Fibroblast of lung (primary cell): ENCODE measurements at regions not wholly inside any gene's neighbourhood (a gene's known extent, or its start where the extent isn't known, plus 50 kb on each side); places are given as distances from the start of the nearest gene placed in this dataset.

Experiments used
- DNase-seq, 2 donors: peaks; one replicate each; pipeline versions ENCODE4 v3.0.0 to v3.0.0-alpha.2; 2010; ENCODE audit warnings: low read depth in 2 of 2
- H2AFZ ChIP-seq: 2 replicates; pipeline ENCODE4 v1.5.1; 2012; ENCODE audit warnings: low read length, control low read depth, inconsistent platforms
- H3K27ac ChIP-seq: 2 replicates; pipeline ENCODE4 v1.5.1; 2011; ENCODE audit warnings: low read length, control low read depth; ENCODE audit not compliant: insufficient read depth
- H3K27me3 ChIP-seq: 2 replicates; pipeline ENCODE4 v1.5.1; 2011; ENCODE audit warnings: mild to moderate bottlenecking, low read length; ENCODE audit not compliant: control insufficient read depth, insufficient read depth
- H3K36me3 ChIP-seq: 2 replicates; pipeline ENCODE4 v1.5.1; 2011; ENCODE audit warnings: low read length; ENCODE audit not compliant: control insufficient read depth, insufficient read depth
- H3K4me1 ChIP-seq: 2 replicates; pipeline ENCODE4 v1.5.1; 2011; ENCODE audit warnings: low read length; ENCODE audit not compliant: control insufficient read depth, insufficient read depth; ENCODE audit errors: extremely low read depth
- H3K4me2 ChIP-seq: 2 replicates; pipeline ENCODE4 v1.5.1; 2011; ENCODE audit warnings: low read length, control low read depth; ENCODE audit not compliant: insufficient read depth; ENCODE audit errors: extremely low read depth
- H3K4me3 ChIP-seq, 4 experiments: fragments of 200-600 bp in 1 of 4; sonication (generic) in 1 of 4; replicated peaks in 1 of 4; 2 replicates each; pipeline ENCODE4 v1.5.1; 2011 to 2016; ENCODE audit warnings: low read length in 4 of 4, low read depth in 3 of 4, mild to moderate bottlenecking in 3 of 4, control low read depth in 2 of 4, inconsistent platforms in 1 of 4, mixed read lengths in 1 of 4; ENCODE audit not compliant: insufficient read depth in 1 of 4; ENCODE audit errors: control extremely low read depth in 1 of 4
- H3K79me2 ChIP-seq: 2 replicates; pipeline ENCODE4 v1.5.1; 2012; ENCODE audit warnings: mild to moderate bottlenecking, low read length, inconsistent platforms; ENCODE audit not compliant: control insufficient read depth, insufficient read depth
- H3K9ac ChIP-seq: 2 replicates; pipeline ENCODE4 v1.5.1; 2011; ENCODE audit warnings: mild to moderate bottlenecking, low read length, control low read depth; ENCODE audit not compliant: insufficient read depth
- H3K9me3 ChIP-seq: 2 replicates; pipeline ENCODE4 v1.5.1; 2012; ENCODE audit warnings: low read depth, low read length; ENCODE audit not compliant: control insufficient read depth, insufficient read depth
- H4K20me1 ChIP-seq: 2 replicates; pipeline ENCODE4 v1.5.1; 2011; ENCODE audit warnings: low read length; ENCODE audit not compliant: control insufficient read depth, insufficient read depth; ENCODE audit errors: extremely low read depth
- EZH2 ChIP-seq: IDR thresholded peaks from 2 replicates; pipeline ENCODE4 v1.5.1; 2012; ENCODE audit warnings: low read length, control low read depth, mild to moderate bottlenecking; ENCODE audit errors: missing control alignments
- TF ChIP-seq, protein P1 (sequence below), 2 donors: IDR thresholded peaks in 1 of 2; conservative IDR thresholded peaks in 1 of 2; 1 replicate in 1 of 2; 2 replicates in 1 of 2; pipeline ENCODE4 v1.5.1; 2011 to 2012; ENCODE audit warnings: low read length in 2 of 2, control low read depth in 1 of 2, inconsistent platforms in 1 of 2, low read depth in 1 of 2, mild to moderate bottlenecking in 1 of 2

DNA sequence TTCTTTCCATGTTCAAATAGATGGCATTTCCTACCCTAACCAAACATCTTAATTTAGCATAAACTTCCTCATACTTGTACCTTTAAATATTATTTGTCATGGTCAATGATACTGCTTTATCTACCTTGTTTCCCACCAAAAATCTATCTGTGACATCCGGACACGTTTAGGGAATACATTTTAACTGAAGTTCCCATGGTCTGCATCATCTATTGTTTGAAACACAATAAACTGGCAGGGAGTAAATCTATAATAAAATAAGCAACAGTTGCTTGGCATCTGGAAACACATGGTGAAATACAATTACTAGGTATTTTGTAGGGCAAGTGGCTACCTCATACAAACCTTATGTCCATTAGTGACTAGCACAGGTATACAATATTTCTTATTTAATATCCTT, 289.1 kb downstream of the GJA1 start:
- no peak overlapping the region for H3K4me3 ChIP-seq
- H3K4me1 ChIP-seq: no peaks in the 10 kb centered on the region
- H3K27ac ChIP-seq: no peak overlapping the region
- H3K9ac ChIP-seq: no peak overlapping the region
- no peak for TF ChIP-seq EZH2
- TF ChIP-seq, protein P1, sequence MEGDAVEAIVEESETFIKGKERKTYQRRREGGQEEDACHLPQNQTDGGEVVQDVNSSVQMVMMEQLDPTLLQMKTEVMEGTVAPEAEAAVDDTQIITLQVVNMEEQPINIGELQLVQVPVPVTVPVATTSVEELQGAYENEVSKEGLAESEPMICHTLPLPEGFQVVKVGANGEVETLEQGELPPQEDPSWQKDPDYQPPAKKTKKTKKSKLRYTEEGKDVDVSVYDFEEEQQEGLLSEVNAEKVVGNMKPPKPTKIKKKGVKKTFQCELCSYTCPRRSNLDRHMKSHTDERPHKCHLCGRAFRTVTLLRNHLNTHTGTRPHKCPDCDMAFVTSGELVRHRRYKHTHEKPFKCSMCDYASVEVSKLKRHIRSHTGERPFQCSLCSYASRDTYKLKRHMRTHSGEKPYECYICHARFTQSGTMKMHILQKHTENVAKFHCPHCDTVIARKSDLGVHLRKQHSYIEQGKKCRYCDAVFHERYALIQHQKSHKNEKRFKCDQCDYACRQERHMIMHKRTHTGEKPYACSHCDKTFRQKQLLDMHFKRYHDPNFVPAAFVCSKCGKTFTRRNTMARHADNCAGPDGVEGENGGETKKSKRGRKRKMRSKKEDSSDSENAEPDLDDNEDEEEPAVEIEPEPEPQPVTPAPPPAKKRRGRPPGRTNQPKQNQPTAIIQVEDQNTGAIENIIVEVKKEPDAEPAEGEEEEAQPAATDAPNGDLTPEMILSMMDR (conservative IDR thresholded peaks at IDR 0.05 in 1 of 2, IDR thresholded peaks at IDR 0.05 in 1 of 2; ENCODE audit: low read depth in 1 of 2, low read length in 2 of 2): no peak
- H4K20me1 ChIP-seq: no peaks in the 10 kb centered on the region
- DNase-seq: no peak
- no peaks in the 10 kb centered on the region for H3K36me3 ChIP-seq
- no peak overlapping the region for H2AFZ ChIP-seq
- H3K4me2 ChIP-seq: no peak overlapping the region
- no peaks in the 10 kb centered on the region for H3K79me2 ChIP-seq
- no peaks in the 10 kb centered on the region for H3K27me3 ChIP-seq
- H3K9me3 ChIP-seq: no peaks in the 10 kb centered on the region

DNA sequence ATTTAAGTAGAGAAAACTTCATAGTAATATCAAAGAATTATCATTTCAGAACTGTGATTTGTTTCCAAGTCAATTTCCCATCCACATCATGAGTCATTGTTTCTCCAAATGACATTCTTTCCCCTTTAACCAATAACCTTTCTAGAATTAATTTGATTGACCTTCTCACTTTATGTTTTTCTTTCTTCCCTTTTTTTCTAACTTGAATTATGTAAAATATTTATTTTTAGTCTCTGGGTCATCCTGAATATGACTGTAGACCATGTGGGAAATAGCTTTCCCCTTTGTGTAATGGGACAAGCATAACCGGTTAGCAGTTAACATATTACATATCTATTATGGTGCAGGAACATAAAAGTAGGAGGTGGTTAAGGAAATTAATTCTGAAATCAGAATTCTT, 291.1 kb downstream of the GJA1 start:
- no peak for TF ChIP-seq EZH2
- TF ChIP-seq, protein P1 (conservative IDR thresholded peaks at IDR 0.05 in 1 of 2, IDR thresholded peaks at IDR 0.05 in 1 of 2; ENCODE audit: low read depth in 1 of 2, low read length in 2 of 2): no peak
- H2AFZ ChIP-seq: no peak overlapping the region
- no peak overlapping the region for H3K4me3 ChIP-seq
- H3K4me2 ChIP-seq: no peak overlapping the region
- peak in 1 of 2 donors; percentile 26 for DNase-seq
- no peaks in the 10 kb centered on the region for H4K20me1 ChIP-seq
- H3K27me3 ChIP-seq: no peaks in the 10 kb centered on the region
- H3K36me3 ChIP-seq: no peaks in the 10 kb centered on the region
- H3K9ac ChIP-seq: no peak overlapping the region
- no peaks in the 10 kb centered on the region for H3K79me2 ChIP-seq
- H3K4me1 ChIP-seq: no peaks in the 10 kb centered on the region
- H3K9me3 ChIP-seq: no peaks in the 10 kb centered on the region
- H3K27ac ChIP-seq: no peak overlapping the region

DNA sequence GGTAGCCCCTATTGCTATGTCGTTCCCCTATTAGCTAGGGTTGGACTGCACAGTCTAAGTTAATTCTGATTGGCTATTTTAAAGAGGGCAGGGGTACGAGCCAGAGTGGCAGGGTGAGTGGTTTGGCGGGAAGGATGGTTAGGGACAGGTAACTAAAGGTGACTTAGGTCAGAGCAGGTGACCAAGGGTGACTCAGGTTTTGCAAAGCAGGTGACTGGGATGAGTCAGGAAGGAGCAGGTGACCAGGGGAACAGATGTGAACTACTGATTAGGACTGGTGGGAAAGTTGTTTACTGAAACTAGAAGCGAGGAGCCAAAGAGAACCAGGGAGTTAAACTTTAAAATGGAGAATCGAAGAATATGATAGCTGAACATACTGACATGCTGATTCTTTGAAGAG, 295.2 kb downstream of the GJA1 start:
- Histone ChIP-seq H3K36me3 (no peaks in the 10 kb centered on the region), H3K9ac (no peak overlapping the region), H2AFZ (no peak overlapping the region), H3K4me2 (no peak overlapping the region), H4K20me1 (no peaks in the 10 kb centered on the region), H3K4me1 (no peaks in the 10 kb centered on the region), H3K79me2 (no peaks in the 10 kb centered on the region), H3K9me3 (no peaks in the 10 kb centered on the region), H3K27ac (no peak overlapping the region), H3K27me3 (no peaks in the 10 kb centered on the region), H3K4me3 (no peak overlapping the region)
- DNase-seq: no peak
- no peak for TF ChIP-seq EZH2
